GM18498 (cell line): ENCODE measurements at regions not wholly inside any gene's neighbourhood (a gene's known extent, or its start where the extent isn't known, plus 50 kb on each side); places are given as distances from the start of the nearest gene placed in this dataset.

ENCODE experiments used
- ATAC-seq: cut with Tn5 transposase; IDR thresholded peaks from one replicate; pipeline ENCODE4 v1.9.1; 2021; ENCODE audit warnings: mild to moderate bottlenecking, moderate library complexity; ENCODE audit not compliant: unreplicated experiment

DNA sequence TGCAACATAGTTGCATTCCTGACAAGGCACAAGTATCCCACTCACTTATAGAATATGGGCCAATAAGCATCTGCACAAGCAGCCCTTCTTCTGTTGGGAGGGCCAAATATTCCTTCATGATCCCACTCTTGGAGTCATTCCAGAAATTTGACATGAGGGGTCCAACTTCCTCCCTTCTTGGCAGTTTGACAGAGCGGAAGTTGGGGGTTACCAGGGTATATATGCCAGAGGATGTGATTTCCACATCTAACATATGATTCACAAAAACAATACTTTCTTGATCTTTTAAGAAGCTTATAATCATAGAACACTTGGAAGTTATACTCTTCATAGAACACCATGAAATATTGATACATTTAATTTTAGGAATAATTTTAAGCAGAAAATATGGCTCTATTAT, 100.9 kb upstream of the CRBN start:
- no peak for ATAC-seq

DNA sequence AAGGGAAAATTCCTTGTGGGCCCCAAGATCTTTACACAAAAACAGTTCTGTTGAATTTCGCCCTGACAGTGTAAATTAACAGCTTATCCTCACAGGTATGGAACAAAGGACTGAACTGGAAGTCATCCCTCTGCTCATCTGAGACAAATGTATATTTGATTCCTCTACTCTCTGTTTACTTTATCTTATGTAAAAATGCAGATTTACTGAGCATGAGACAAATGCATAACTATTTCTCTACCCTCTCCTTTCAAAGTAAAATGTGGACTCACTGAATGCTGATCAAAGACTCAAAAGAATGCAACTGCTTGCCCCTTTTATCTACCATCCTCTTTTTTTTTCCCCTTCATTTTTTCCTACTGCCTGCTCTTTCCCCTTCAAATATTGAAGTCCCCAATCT, 98.6 kb upstream of the CRBN start:
- no peak for ATAC-seq

- no peak for ATAC-seq
Measured at GRCh38 chr3:3276630-3277029, 97.1 kb upstream of the CRBN start.

GRCh38 chr3:3264796-3265195, 85.3 kb upstream of the CRBN start:
- ATAC-seq = no peak

DNA sequence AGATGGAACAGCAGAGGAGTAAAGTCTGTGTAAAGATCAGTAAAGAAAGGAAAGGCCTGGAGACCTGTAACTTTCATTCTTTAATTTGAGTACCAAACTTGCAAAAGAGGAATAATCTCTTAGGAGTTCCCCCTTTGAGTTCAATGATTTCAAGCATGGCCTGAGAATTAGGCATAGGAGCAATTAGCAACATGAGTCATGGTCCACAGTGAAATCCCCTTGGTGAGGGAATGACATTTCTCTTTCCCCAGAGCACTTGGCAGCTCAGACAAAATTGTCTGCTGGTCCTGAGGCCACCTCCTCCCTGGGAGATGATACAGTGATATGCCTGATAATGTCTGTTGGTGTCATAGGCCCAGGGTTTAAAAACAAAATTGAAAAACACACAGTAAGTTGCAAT, 81.4 kb upstream of the CRBN start:
- no peak for ATAC-seq

DNA sequence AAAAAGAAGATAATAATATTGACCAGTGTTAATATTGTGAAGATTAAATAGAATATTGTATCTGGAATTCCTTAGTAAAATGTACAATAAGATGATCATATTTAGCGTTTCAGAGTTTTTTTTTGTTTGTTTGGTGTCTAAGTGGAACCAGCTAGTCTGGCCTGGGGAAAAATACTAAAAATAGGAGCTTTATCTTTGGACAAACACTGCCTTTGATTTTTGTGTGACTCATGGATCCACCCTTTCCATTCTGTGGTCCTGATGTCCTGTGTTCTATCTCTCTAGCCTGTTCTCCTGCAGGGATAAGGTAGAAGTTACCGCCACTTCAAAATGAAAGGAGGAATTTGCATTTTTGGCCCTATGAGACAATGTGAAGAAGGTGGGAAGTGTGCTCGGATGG, 79.7 kb upstream of the CRBN start:
- ATAC-seq = no peak

GRCh38 chr3:3258281-3258680, 78.8 kb upstream of the CRBN start:
- no peak for ATAC-seq

DNA sequence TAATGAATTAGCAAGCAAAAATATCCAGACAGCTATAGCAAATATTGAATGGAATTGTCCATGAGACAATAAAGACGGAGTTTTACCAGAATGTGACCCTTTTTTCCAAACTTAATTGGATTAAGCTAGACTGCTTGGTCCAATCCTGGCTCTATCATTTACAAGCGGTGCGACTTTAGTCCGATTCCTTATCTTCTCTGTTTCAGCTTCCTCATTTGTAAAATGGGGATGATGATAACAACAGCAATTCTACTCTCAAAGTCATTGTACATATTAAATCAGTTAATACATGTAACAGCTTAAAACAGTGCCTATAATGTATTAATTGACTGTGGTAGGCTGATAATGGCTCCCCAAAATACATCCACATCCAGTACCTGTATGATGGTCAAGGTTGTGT, 62.1 kb upstream of the CRBN start:
- no peak for ATAC-seq

DNA sequence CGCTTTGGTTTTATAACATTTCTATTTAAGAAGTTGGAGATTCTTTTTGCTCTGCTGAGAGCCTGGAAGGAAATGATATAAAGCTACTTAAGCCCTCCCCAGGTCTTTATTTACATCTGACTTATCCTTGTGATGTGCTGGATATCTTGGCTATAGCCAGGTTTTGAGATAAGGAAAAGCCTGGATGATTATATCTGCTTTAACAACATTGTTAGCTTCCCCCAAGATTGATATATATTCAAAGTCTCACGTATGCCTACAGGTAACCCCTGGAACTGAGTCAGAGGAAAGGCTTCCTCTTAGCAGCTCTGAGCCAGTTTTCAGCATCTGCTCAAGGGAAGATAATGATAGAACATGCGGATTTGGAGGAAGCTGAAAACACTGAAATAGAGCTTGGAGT, 61.5 kb upstream of the CRBN start:
- ATAC-seq = no peak

DNA sequence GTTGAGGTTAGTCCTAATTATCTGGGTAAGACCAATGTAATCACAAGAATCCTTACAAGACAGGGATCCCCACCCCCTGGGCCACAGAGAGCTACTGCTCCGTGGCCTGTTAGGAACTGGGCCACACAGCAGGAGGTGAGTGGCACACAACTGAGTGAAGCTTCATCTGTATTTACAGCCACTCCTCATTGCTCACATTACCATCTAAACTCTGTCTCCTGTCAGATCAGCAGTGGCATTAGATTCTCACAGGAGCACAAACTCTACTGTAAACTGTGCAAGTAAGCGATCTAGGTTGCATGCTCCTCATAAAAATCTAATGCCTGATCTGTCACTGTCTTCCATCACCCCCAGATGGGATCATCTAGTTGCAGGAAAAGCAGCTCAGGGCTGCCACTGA, 58.5 kb upstream of the CRBN start:
- no peak for ATAC-seq

GRCh38 chr3:3232251-3232650, 52.8 kb upstream of the CRBN start:
- ATAC-seq = no peak
